Activated CD4-positive, alpha-beta T cell treated with anti-CD3 and anti-CD28 coated beads for 36 hours (primary cell): ENCODE measurements at regions not wholly inside any gene's neighbourhood (a gene's known extent, or its start where the extent isn't known, plus 50 kb on each side); places are given as distances from the start of the nearest gene placed in this dataset.
"Not testable (repeated sequence)": the region's sequence is repeated elsewhere in the genome, so short reads cannot be mapped to it uniquely, and the experiment has no call there.

Experiments used
- ATAC-seq: fragments of 200-7000 bp; cut with Tn5 transposase; one replicate; pipeline ENCODE4 v1.10.0; 2021; ENCODE audit warnings: mild to moderate bottlenecking, moderate library complexity
- CTCF ChIA-PET: fragments of 350-600 bp; sonication (Branson Sonifier 250); formaldehyde crosslinking; loops from one replicate; lab custom pipeline; 2021; ENCODE audit warnings: antibody characterized with exemption; lab: Charles Lee
- POLR2A ChIA-PET: fragments of 350-600 bp; sonication (Branson Sonifier 250); formaldehyde crosslinking; loops from one replicate; lab custom pipeline; 2021; ENCODE audit warnings: antibody characterized with exemption, inconsistent platforms; lab: Charles Lee
- DNase-seq: peaks from one replicate; pipeline ENCODE4 v3.0.0-alpha.2; 2020
- H3K27ac Mint-ChIP-seq: one replicate; pipeline ENCODE4 v1.8.0; 2021; ENCODE audit warnings: mixed read lengths
- H3K27me3 Mint-ChIP-seq: one replicate; pipeline ENCODE4 v1.8.0; 2021; ENCODE audit warnings: mixed read lengths
- H3K36me3 Mint-ChIP-seq: one replicate; pipeline ENCODE4 v1.8.0; 2021; ENCODE audit warnings: low read depth, mixed read lengths
- H3K4me1 Mint-ChIP-seq: one replicate; pipeline ENCODE4 v1.8.0; 2021; ENCODE audit warnings: mixed read lengths
- H3K4me3 Mint-ChIP-seq: one replicate; pipeline ENCODE4 v1.8.0; 2021; ENCODE audit warnings: mild to moderate bottlenecking, moderate library complexity, mixed read lengths
- H3K9me3 Mint-ChIP-seq: one replicate; pipeline ENCODE4 v1.8.0; 2021; ENCODE audit warnings: low read depth, mixed read lengths
- intact Hi-C, 2 experiments: fragments of 100-400 bp; cut with DNase I in 1 of 2; cut with micrococcal nuclease in 1 of 2; formaldehyde crosslinking; loops; one replicate each; pipeline versions ENCODE4 v1.14.2 to v1.15.1; 2022 to 2024; cut with DNase I, micrococcal nuclease

GRCh38 chr12:72865921-72866320 lies 593.8 kb downstream of the TRHDE start:
- Mint-ChIP-seq H3K4me1 (no peaks in the 10 kb centered on the region), H3K36me3 (no peaks in the 10 kb centered on the region), H3K4me3 (no peak overlapping the region), H3K27me3 (no peaks in the 10 kb centered on the region), H3K27ac (no peak overlapping the region), H3K9me3 (peaks cover 6% of the 10 kb centered on the region)
- CTCF ChIA-PET, result no interaction called here
- POLR2A ChIA-PET, result no interaction called here
- ATAC-seq (no peak), DNase-seq (no peak)
- intact Hi-C loops, result no loop called here

- Mint-ChIP-seq H3K36me3 (no peaks in the 10 kb centered on the region), H3K4me3 (no peak overlapping the region), H3K9me3 (peaks cover 6% of the 10 kb centered on the region), H3K27me3 (no peaks in the 10 kb centered on the region), H3K4me1 (no peaks in the 10 kb centered on the region), H3K27ac (no peak overlapping the region)
- POLR2A ChIA-PET, result no interaction called here
- intact Hi-C loops, result no loop called here
- DNase-seq (no peak), ATAC-seq (no peak)
- CTCF ChIA-PET, result no interaction called here
These were observed 596.9 kb downstream of the TRHDE start for GRCh38 chr12:72869024-72869423.

- intact Hi-C loops, result no loop called here
These were observed 600.2 kb downstream of the TRHDE start for GRCh38 chr12:72872238-72872887.

GRCh38 chr12:72872996-72873395 lies 600.8 kb downstream of the TRHDE start:
- H3K4me1 Mint-ChIP-seq, result no peaks in the 10 kb centered on the region
- ATAC-seq, result no peak
- intact Hi-C loops, result no loop called here
- H3K27me3 Mint-ChIP-seq, result no peaks in the 10 kb centered on the region
- H3K36me3 Mint-ChIP-seq, result no peaks in the 10 kb centered on the region
- DNase-seq, result no peak
- no peak overlapping the region for H3K27ac Mint-ChIP-seq
- peaks cover 11% of the 10 kb centered on the region for H3K9me3 Mint-ChIP-seq
- POLR2A ChIA-PET, result no interaction called here
- CTCF ChIA-PET, result no interaction called here
- no peak overlapping the region for H3K4me3 Mint-ChIP-seq

More at GRCh38 chr12:72872238-72872887, 600.2 kb downstream of the TRHDE start:
- H3K4me3 Mint-ChIP-seq, result no peak overlapping the region
- peaks cover 8% of the 10 kb centered on the region for H3K9me3 Mint-ChIP-seq
- H3K36me3 Mint-ChIP-seq, result no peaks in the 10 kb centered on the region
- no peak overlapping the region for H3K27ac Mint-ChIP-seq
- no peaks in the 10 kb centered on the region for H3K4me1 Mint-ChIP-seq
- H3K27me3 Mint-ChIP-seq, result no peaks in the 10 kb centered on the region
- no peak for ATAC-seq
- POLR2A ChIA-PET, result no interaction called here
- CTCF ChIA-PET, result no interaction called here
- no peak for DNase-seq

GRCh38 chr12:72876092-72876491 lies 603.9 kb downstream of the TRHDE start:
- Mint-ChIP-seq H3K27ac (no peak overlapping the region), H3K27me3 (no peaks in the 10 kb centered on the region), H3K36me3 (no peaks in the 10 kb centered on the region), H3K4me1 (no peaks in the 10 kb centered on the region), H3K9me3 (peaks cover 16% of the 10 kb centered on the region), H3K4me3 (no peak overlapping the region)
- no peak for DNase-seq
- ChIA-PET POLR2A (no interaction called here), CTCF (interaction anchor here (0.6 kb wide), 1 partner anchor 377 kb away, joined by 3 read pairs; no protein-coding TSS in a partner anchor)
- intact Hi-C loops, result no loop called here
- ATAC-seq, result no peak

- no peak for ATAC-seq
These were observed 616.5 kb downstream of the TRHDE start for GRCh38 chr12:72888693-72889092.

GRCh38 chr12:72889791-72890190 lies 617.6 kb downstream of the TRHDE start:
- Mint-ChIP-seq H3K36me3 (no peaks in the 10 kb centered on the region), H3K27ac (no peak overlapping the region), H3K9me3 (peaks cover 1% of the 10 kb centered on the region), H3K4me1 (no peaks in the 10 kb centered on the region), H3K4me3 (no peak overlapping the region), H3K27me3 (no peaks in the 10 kb centered on the region)
- ChIA-PET CTCF (no interaction called here), POLR2A (no interaction called here)
- ATAC-seq (no peak), DNase-seq (no peak)
- intact Hi-C loops, result loop anchor here in 1 of 2 experiments (2.0 kb wide), 1 partner anchor 19 kb away; no protein-coding TSS in a partner anchor

More at GRCh38 chr12:72888693-72889092, 616.5 kb downstream of the TRHDE start:
- ChIA-PET POLR2A (no interaction called here), CTCF (no interaction called here)
- H3K36me3 Mint-ChIP-seq, result no peaks in the 10 kb centered on the region
- H3K9me3 Mint-ChIP-seq, result peaks cover 1% of the 10 kb centered on the region
- no peak overlapping the region for H3K27ac Mint-ChIP-seq
- H3K4me1 Mint-ChIP-seq, result no peaks in the 10 kb centered on the region
- no peak for DNase-seq
- H3K4me3 Mint-ChIP-seq, result no peak overlapping the region
- intact Hi-C loops, result no loop called here
- H3K27me3 Mint-ChIP-seq, result no peaks in the 10 kb centered on the region

- POLR2A ChIA-PET, result no interaction called here
- ATAC-seq, result no peak
- no peaks in the 10 kb centered on the region for H3K9me3 Mint-ChIP-seq
- intact Hi-C loops, result no loop called here
- DNase-seq, result no peak
- H3K4me1 Mint-ChIP-seq, result no peaks in the 10 kb centered on the region
- H3K27me3 Mint-ChIP-seq, result no peaks in the 10 kb centered on the region
- no peak overlapping the region for H3K4me3 Mint-ChIP-seq
- H3K36me3 Mint-ChIP-seq, result no peaks in the 10 kb centered on the region
- CTCF ChIA-PET, result no interaction called here
- no peak overlapping the region for H3K27ac Mint-ChIP-seq
These were observed 629.5 kb downstream of the TRHDE start for GRCh38 chr12:72901685-72902084.

- Mint-ChIP-seq H3K4me3 (no peak overlapping the region), H3K27ac (no peak overlapping the region), H3K4me1 (no peaks in the 10 kb centered on the region), H3K27me3 (no peaks in the 10 kb centered on the region), H3K9me3 (no peaks in the 10 kb centered on the region), H3K36me3 (no peaks in the 10 kb centered on the region)
- DNase-seq (no peak), ATAC-seq (no peak)
- intact Hi-C loops, result no loop called here
- ChIA-PET POLR2A (no interaction called here), CTCF (no interaction called here)
These were observed 653.5 kb downstream of the TRHDE start for GRCh38 chr12:72925716-72926115.

- H3K27ac Mint-ChIP-seq, CTCF ChIA-PET, H3K27me3 Mint-ChIP-seq, POLR2A ChIA-PET, H3K36me3 Mint-ChIP-seq, DNase-seq, H3K4me1 Mint-ChIP-seq, H3K4me3 Mint-ChIP-seq, intact Hi-C loops, ATAC-seq: not testable (repeated sequence)
- peaks cover 10% of the 10 kb centered on the region for H3K9me3 Mint-ChIP-seq
These were observed 659.7 kb downstream of the TRHDE start for GRCh38 chr12:72931838-72932237.

- no peak for ATAC-seq
- Mint-ChIP-seq H3K9me3 (peaks cover 12% of the 10 kb centered on the region), H3K27me3 (no peaks in the 10 kb centered on the region), H3K27ac (no peak overlapping the region), H3K4me1 (no peaks in the 10 kb centered on the region), H3K4me3 (no peak overlapping the region), H3K36me3 (no peaks in the 10 kb centered on the region)
- POLR2A ChIA-PET, result no interaction called here
- intact Hi-C loops, result no loop called here
- CTCF ChIA-PET, result no interaction called here
- no peak for DNase-seq
These were observed 665.3 kb downstream of the TRHDE start for GRCh38 chr12:72937486-72937885.

GRCh38 chr12:72957454-72957853 lies 685.3 kb downstream of the TRHDE start:
- H3K27ac Mint-ChIP-seq, result no peak overlapping the region
- H3K27me3 Mint-ChIP-seq, result no peaks in the 10 kb centered on the region
- ChIA-PET POLR2A (no interaction called here), CTCF (no interaction called here)
- peaks cover 6% of the 10 kb centered on the region for H3K9me3 Mint-ChIP-seq
- H3K4me3 Mint-ChIP-seq, result no peak overlapping the region
- ATAC-seq (no peak), DNase-seq (no peak)
- intact Hi-C loops, result no loop called here
- no peaks in the 10 kb centered on the region for H3K4me1 Mint-ChIP-seq
- H3K36me3 Mint-ChIP-seq, result no peaks in the 10 kb centered on the region
